Vagina (tissue), 2 donors: ENCODE measurements at regions not wholly inside any gene's neighbourhood (a gene's known extent, or its start where the extent isn't known, plus 50 kb on each side); places are given as distances from the start of the nearest gene placed in this dataset.

Source experiments
- DNase-seq, 2 donors: peaks; one replicate each; pipeline ENCODE4 v3.0.0-alpha.2; 2017; ENCODE audit errors: extremely low spot score in 2 of 2
- H3K27ac ChIP-seq: fragments of 200-600 bp; sonication (generic); one replicate; pipeline ENCODE4 v1.5.1; 2019
- H3K27me3 ChIP-seq: fragments of 200-600 bp; sonication (generic); one replicate; pipeline ENCODE4 v1.5.1; 2019
- H3K36me3 ChIP-seq, 2 donors: fragments of 200-600 bp; sonication (generic); one replicate each; pipeline ENCODE4 v1.5.1; 2017 to 2019
- H3K4me1 ChIP-seq: fragments of 200-600 bp; sonication (generic); one replicate; pipeline ENCODE4 v1.5.1; 2019
- H3K4me3 ChIP-seq, 2 donors: fragments of 200-600 bp; sonication (generic); 1 replicate in 1 of 2; 2 replicates in 1 of 2; pipeline ENCODE4 v1.5.1; 2016 to 2019
- H3K9me3 ChIP-seq: fragments of 200-600 bp; sonication (generic); one replicate; pipeline ENCODE4 v1.5.1; 2019
- POLR2A ChIP-seq, 2 donors: fragments of 450-650 bp; IDR thresholded peaks; one replicate each; pipeline ENCODE4 v1.6.1; 2017; ENCODE audit warnings: antibody characterized with exemption in 2 of 2, mild to moderate bottlenecking in 2 of 2, moderate library complexity in 2 of 2
- POLR2AphosphoS5 ChIP-seq, 2 donors: sonication (generic); formaldehyde crosslinking; IDR thresholded peaks; one replicate each; pipeline ENCODE4 v1.9.0; 2017; ENCODE audit warnings: antibody characterized with exemption in 2 of 2, mild to moderate bottlenecking in 2 of 2, low read depth in 1 of 2; ENCODE audit not compliant: insufficient read depth in 1 of 2
- intact Hi-C: fragments of 100-400 bp; cut with DNase I; formaldehyde crosslinking; loops from one replicate; pipeline ENCODE4 v1.15.1; 2023
- TF ChIP-seq, protein P1 (sequence below), 3 experiments: fragments of 450-650 bp in 2 of 3; fragments of 200-600 bp in 1 of 3; sonication (generic) in 1 of 3; IDR thresholded peaks; one replicate each; pipeline ENCODE4 v1.5.1; 2017 to 2019; ENCODE audit warnings: antibody characterized with exemption in 3 of 3, mild to moderate bottlenecking in 2 of 3, moderate library complexity in 2 of 3

DNA sequence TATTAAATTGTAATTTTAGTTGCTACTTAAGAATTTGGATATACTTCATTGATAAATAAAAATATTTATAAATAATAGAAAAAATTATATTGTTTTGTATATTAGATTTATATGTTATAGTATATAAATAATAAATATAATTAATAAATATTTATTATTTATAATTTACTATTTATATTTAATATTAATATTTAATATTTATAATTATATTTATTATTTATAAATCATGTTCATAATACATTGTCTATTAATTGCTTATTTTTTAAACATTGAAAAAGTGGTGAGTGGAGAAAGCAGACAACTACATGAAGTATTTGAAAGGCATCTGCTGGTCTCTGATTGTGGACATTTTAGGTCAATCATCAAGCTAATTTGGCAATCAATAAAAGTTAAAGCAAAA, 464.5 kb downstream of the MMUT start:
- H3K36me3 ChIP-seq, result no peaks in the 10 kb centered on the region
- TF ChIP-seq POLR2AphosphoS5 (IDR thresholded peaks at IDR 0.05; ENCODE audit: insufficient read depth in 1 of 2, low read depth in 1 of 2) (no peak), POLR2A (IDR thresholded peaks at IDR 0.05) (no peak)
- TF ChIP-seq, protein P1, sequence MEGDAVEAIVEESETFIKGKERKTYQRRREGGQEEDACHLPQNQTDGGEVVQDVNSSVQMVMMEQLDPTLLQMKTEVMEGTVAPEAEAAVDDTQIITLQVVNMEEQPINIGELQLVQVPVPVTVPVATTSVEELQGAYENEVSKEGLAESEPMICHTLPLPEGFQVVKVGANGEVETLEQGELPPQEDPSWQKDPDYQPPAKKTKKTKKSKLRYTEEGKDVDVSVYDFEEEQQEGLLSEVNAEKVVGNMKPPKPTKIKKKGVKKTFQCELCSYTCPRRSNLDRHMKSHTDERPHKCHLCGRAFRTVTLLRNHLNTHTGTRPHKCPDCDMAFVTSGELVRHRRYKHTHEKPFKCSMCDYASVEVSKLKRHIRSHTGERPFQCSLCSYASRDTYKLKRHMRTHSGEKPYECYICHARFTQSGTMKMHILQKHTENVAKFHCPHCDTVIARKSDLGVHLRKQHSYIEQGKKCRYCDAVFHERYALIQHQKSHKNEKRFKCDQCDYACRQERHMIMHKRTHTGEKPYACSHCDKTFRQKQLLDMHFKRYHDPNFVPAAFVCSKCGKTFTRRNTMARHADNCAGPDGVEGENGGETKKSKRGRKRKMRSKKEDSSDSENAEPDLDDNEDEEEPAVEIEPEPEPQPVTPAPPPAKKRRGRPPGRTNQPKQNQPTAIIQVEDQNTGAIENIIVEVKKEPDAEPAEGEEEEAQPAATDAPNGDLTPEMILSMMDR (IDR thresholded peaks at IDR 0.05), result no peak
- intact Hi-C loops, result no loop called here
- no peaks in the 10 kb centered on the region for H3K9me3 ChIP-seq
- no peak overlapping the region for H3K27ac ChIP-seq
- H3K4me3 ChIP-seq, result no peak overlapping the region
- no peaks in the 10 kb centered on the region for H3K27me3 ChIP-seq
- DNase-seq, result no peak
- peaks cover 9% of the 10 kb centered on the region for H3K4me1 ChIP-seq

DNA sequence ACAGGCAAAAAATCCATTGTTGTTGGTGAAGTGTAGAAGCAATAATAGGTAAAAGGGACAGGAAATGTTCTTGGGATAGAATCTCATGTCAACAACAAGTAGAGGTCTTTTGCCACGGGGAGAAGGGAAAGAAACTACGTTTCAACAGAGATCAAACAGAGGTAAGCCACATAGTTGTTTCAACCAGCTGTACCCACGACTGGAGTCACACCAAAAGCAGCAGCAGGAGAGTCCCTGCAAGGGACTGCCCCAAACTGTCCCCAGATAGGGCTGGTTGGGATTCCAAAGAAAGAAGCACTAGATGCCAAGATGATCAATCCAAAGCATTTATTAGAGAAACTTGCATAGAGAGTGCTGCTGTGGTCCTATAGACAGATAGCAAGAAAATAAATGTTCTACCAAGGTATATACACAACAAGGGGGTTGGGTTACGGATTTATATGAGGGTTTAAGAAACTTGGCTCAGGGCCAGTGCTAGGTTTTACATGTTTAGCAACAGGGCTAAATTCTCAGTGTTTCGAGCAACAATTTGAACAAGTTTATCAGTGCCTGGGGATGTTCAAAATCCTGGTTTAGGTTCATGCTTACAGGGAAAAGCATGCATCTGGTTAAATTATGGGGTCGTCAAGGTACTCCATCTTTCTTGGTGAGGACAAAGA, 466.5 kb downstream of the MMUT start:
- Histone ChIP-seq H3K4me3 (no peak overlapping the region), H3K9me3 (no peaks in the 10 kb centered on the region), H3K27me3 (no peaks in the 10 kb centered on the region), H3K4me1 (peaks cover 2% of the 10 kb centered on the region), H3K27ac (no peak overlapping the region), H3K36me3 (no peaks in the 10 kb centered on the region)
- TF ChIP-seq, protein P1 (IDR thresholded peaks at IDR 0.05), result no peak
- TF ChIP-seq POLR2A (IDR thresholded peaks at IDR 0.05), result no peak
- no peak for TF ChIP-seq POLR2AphosphoS5 (IDR thresholded peaks at IDR 0.05; ENCODE audit: insufficient read depth in 1 of 2, low read depth in 1 of 2)
- no peak for DNase-seq
- intact Hi-C loops, result no loop called here

- TF ChIP-seq POLR2AphosphoS5 (IDR thresholded peaks at IDR 0.05; ENCODE audit: insufficient read depth in 1 of 2, low read depth in 1 of 2) (no peak), POLR2A (IDR thresholded peaks at IDR 0.05) (no peak)
- TF ChIP-seq, protein P1 (IDR thresholded peaks at IDR 0.05), result no peak
- H3K27me3 ChIP-seq, result no peaks in the 10 kb centered on the region
- no peak for DNase-seq
- intact Hi-C loops, result no loop called here
- H3K27ac ChIP-seq, result no peak overlapping the region
- no peak overlapping the region for H3K4me3 ChIP-seq
- no peaks in the 10 kb centered on the region for H3K9me3 ChIP-seq
- no peaks in the 10 kb centered on the region for H3K36me3 ChIP-seq
- no peaks in the 10 kb centered on the region for H3K4me1 ChIP-seq
Observed at GRCh38 chr6:48994811-48995210, 468.2 kb downstream of the MMUT start.

- H3K9me3 ChIP-seq, result no peaks in the 10 kb centered on the region
- no peaks in the 10 kb centered on the region for H3K36me3 ChIP-seq
- no peaks in the 10 kb centered on the region for H3K4me1 ChIP-seq
- TF ChIP-seq POLR2A (IDR thresholded peaks at IDR 0.05), result no peak
- no peak for TF ChIP-seq POLR2AphosphoS5 (IDR thresholded peaks at IDR 0.05; ENCODE audit: insufficient read depth in 1 of 2, low read depth in 1 of 2)
- TF ChIP-seq, protein P1 (IDR thresholded peaks at IDR 0.05), result no peak
- intact Hi-C loops, result no loop called here
- no peak for DNase-seq
- no peak overlapping the region for H3K4me3 ChIP-seq
- H3K27me3 ChIP-seq, result no peaks in the 10 kb centered on the region
- H3K27ac ChIP-seq, result no peak overlapping the region
Observed at GRCh38 chr6:48990739-48991138, 472.3 kb downstream of the MMUT start.

DNA sequence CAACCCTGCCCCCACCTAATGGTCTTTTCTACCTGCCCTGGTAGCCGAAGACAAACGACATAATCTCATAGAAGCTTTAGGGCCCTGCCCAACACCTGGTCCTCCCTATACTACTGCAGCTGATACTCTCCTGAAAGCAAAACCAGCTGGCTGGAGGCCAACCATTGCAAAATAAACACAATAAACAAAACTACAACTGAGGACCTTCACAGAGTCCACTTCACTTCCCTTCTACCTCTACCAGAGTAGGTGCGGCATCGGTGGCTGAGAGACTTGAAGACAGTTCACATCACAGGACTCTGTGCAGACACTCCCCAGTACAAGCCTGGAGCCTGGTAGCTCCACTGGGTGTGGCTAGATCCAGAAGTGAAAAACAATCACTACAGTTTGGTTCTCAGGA, 476.2 kb downstream of the MMUT start:
- Histone ChIP-seq H3K4me3 (no peak overlapping the region), H3K27me3 (no peaks in the 10 kb centered on the region), H3K36me3 (no peaks in the 10 kb centered on the region), H3K4me1 (no peaks in the 10 kb centered on the region), H3K9me3 (no peaks in the 10 kb centered on the region), H3K27ac (no peak overlapping the region)
- TF ChIP-seq POLR2A (IDR thresholded peaks at IDR 0.05) (no peak), POLR2AphosphoS5 (IDR thresholded peaks at IDR 0.05; ENCODE audit: insufficient read depth in 1 of 2, low read depth in 1 of 2) (no peak)
- TF ChIP-seq, protein P1 (IDR thresholded peaks at IDR 0.05), result no peak
- intact Hi-C loops, result no loop called here
- DNase-seq, result no peak
